ENCODE measurements at regions not wholly inside any gene's neighbourhood (a gene's known extent, or its start where the extent isn't known, plus 50 kb on each side); places are given as distances from the start of the nearest gene placed in this dataset.

GRCh38 chr11:69572233-69572860 lies 68.6 kb upstream of the CCND1 start:
- no peak overlapping the region for H3K4me3 ChIP-seq (ENCODE audit: low read depth, low read length)
- no peak for TF ChIP-seq CTCF (IDR thresholded peaks at IDR 0.05; ENCODE audit: insufficient read depth, low read depth, low read length)
- DNase-seq (ENCODE audit: low read depth): no peak

- no peak for TF ChIP-seq CTCF (IDR thresholded peaks at IDR 0.05; ENCODE audit: insufficient read depth, low read depth, low read length)
- DNase-seq (ENCODE audit: low read depth): no peak
- no peak overlapping the region for H3K4me3 ChIP-seq (ENCODE audit: low read depth, low read length)
These were observed 68.1 kb upstream of the CCND1 start for GRCh38 chr11:69572861-69573260.

GRCh38 chr11:69573761-69574607 lies 67.0 kb upstream of the CCND1 start:
- no peak overlapping the region for H3K4me3 ChIP-seq (ENCODE audit: low read depth, low read length)
- no peak for TF ChIP-seq CTCF (IDR thresholded peaks at IDR 0.05; ENCODE audit: insufficient read depth, low read depth, low read length)
- DNase-seq (ENCODE audit: low read depth): no peak

- no peak overlapping the region for H3K4me3 ChIP-seq (ENCODE audit: low read depth, low read length)
- no peak for TF ChIP-seq CTCF (IDR thresholded peaks at IDR 0.05; ENCODE audit: insufficient read depth, low read depth, low read length)
- DNase-seq (ENCODE audit: low read depth): no peak
These were observed 66.2 kb upstream of the CCND1 start for GRCh38 chr11:69574608-69575255.

GRCh38 chr11:69575296-69576068 lies 65.5 kb upstream of the CCND1 start:
- DNase-seq (ENCODE audit: low read depth): no peak
- no peak for TF ChIP-seq CTCF (IDR thresholded peaks at IDR 0.05; ENCODE audit: insufficient read depth, low read depth, low read length)
- H3K4me3 ChIP-seq (ENCODE audit: low read depth, low read length): no peak overlapping the region

- no peak for TF ChIP-seq CTCF (IDR thresholded peaks at IDR 0.05; ENCODE audit: insufficient read depth, low read depth, low read length)
These were observed 64.7 kb upstream of the CCND1 start for GRCh38 chr11:69576069-69576782.

More at GRCh38 chr11:69576069-69576782, 64.7 kb upstream of the CCND1 start:
- H3K4me3 ChIP-seq (ENCODE audit: low read depth, low read length): no peak overlapping the region
- DNase-seq (ENCODE audit: low read depth): no peak

All from fibroblast of villous mesenchyme (primary cell).